NCI-H1436 (cell line): ENCODE measurements at regions not wholly inside any gene's neighbourhood (a gene's known extent, or its start where the extent isn't known, plus 50 kb on each side); places are given as distances from the start of the nearest gene placed in this dataset.
"Not testable (repeated sequence)": the region's sequence is repeated elsewhere in the genome, so short reads cannot be mapped to it uniquely, and the experiment has no call there.

ENCODE experiments used
- DNase-seq: peaks from one replicate; lab custom pipeline; 2025; lab: John Stamatoyannopoulos, UW

DNA sequence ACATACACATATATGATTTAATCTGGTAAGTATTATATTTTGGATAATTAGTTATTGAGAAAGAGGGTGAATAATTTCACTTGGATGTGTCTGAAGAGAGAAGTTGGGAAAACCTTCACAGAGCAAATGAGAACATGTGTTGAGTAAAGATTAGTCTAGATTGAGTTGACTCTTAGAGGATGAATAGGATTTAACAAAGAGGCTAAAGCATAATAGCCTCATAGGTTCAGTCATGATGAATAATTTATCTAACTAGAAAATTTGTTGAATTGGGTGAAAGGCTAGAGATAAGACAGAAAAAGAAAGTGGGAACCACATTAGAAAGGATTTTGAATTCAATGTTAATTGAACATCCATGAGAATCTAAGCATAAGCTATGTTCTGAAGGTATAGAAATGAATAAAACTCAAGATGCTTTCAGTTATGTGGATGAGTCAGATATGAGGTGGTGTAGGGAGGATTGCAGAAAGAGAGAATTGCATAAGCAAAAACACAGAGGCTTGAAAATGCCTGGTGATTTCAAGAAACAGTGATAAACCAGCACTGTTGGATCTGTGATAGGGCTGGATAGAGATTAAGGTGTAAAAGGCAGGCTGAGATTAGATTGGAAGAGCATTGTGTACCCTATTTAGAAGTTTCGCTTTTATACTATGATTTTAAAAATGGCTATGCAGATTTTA is 207.6 kb upstream of the NR3C2 start:
- no peak for DNase-seq

GRCh38 chr4:148643851-148644250 is 201.6 kb upstream of the NR3C2 start:
- no peak for DNase-seq

DNA sequence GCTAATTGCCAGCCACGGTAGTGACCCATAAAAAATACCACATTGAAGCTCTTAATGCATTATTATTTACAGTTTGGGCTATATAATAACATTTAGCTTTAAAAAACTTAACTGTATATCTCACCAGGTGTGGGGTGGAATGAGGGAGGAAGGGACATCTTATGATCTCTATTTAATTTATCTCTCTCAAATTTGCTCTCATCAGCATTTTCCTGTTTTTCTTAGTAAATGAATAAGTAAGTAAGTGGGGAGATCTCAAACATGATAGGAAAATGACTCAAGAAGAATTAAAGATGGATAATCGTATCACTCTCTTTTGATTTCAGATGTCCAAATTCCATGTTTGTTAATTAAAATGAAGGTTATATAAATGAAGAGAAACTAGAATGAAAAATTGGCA is 200.7 kb upstream of the NR3C2 start:
- DNase-seq: no peak

DNA sequence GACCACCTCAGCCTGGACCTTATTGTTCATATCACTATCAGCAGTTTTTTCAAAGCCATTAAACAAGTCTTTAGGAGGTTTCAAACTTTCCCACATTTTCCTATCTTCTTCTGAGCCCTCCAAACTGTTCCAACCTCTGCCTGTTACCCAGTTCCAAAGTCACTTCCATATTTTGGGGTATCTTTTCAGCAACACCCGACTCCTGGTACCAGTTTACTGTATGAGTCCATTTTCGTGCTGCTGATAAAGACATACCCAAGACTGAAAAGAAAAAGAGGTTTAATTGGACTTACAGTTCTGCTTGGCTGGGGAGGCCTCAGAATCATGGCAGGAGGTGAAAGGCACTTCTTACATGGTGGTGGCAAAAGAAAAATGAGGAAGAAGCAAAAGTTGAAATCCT is 195.9 kb upstream of the NR3C2 start:
- not testable (repeated sequence) for DNase-seq

- DNase-seq: not testable (repeated sequence)
Measured at GRCh38 chr4:148637453-148637852, 195.2 kb upstream of the NR3C2 start.

GRCh38 chr4:148634476-148634875 is 192.3 kb upstream of the NR3C2 start:
- no peak for DNase-seq

- no peak for DNase-seq
Measured at GRCh38 chr4:148633720-148634119, 191.5 kb upstream of the NR3C2 start.

DNA sequence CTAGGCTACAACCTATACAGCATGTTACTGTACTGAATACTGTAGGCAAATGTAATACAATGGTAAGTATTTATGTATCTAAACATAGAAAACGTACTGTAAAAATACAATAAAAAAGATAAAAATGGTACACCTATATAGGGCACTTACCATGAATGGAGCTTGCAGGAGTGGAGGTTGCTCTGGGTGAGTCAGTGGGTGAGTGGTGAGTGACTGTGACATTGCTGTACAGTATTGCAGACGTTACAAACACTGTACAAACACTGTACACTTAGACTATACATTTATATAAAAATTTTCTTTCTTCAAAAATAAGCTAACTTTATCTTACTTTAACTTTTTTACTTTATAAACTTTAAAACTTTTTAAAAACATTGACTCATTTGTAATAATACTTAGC is 190.3 kb upstream of the NR3C2 start:
- no peak for DNase-seq

DNA sequence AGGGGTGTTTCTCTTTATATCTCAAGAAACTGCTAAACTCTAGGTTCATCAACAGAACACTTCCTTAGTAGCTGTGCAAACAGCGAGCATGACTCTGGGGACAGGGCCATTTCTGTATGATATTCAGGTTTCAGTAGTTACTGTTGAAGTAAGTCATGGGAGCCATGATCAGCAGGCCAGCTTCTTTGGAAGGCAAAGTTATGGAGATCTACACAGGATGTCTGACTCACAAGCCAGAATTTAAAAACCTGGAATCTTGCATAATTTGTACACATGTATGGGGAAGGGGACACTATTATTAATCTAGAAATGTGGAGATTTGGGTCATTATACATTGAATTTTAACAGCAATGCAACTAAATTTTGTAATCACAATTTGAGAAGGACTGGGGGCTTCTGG is 187.8 kb upstream of the NR3C2 start:
- DNase-seq: no peak

GRCh38 chr4:148618856-148619255 is 176.6 kb upstream of the NR3C2 start:
- no peak for DNase-seq

- DNase-seq: no peak
Measured at GRCh38 chr4:148608968-148609367, 166.8 kb upstream of the NR3C2 start.

DNA sequence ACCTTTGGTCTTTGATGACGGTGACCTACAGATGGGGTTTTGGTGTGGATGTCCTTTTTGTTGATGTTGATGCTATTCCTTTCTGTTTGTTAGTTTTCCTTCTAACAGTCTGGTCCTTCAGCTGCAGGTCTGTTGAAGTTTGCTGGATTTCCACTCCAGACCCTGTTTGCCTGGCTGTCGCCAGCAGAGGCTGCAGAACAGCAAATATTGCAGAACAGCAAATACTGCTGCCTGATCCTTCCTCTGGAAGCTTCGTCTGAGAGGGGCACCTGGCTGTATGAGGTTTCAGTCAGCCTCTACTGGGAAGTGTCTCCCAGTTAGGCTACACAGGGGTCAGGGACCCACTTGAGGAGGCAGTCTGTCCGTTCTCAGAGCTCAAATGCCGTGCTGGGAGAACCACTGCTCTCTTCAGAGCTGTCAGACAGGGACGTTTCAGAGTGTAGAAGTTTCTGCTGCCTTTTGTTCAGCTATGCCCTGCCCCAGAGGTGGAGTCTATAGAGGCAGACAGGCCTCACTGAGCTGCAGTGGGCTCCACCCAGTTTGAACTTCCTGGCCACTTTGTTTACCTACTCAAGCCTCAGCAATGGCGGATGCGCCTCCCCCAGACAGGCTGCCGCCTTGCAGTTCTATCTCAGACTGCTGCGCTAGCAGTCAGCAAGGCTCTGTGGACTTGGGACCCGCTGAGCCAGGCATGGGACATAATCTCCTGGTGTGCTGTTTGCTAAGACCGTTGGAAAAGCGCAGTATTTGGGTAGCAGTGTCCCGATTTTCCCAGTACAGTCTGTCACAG is 156.4 kb upstream of the NR3C2 start:
- DNase-seq: not testable (repeated sequence)

GRCh38 chr4:148589182-148589581 is 147.0 kb upstream of the NR3C2 start:
- no peak for DNase-seq

DNA sequence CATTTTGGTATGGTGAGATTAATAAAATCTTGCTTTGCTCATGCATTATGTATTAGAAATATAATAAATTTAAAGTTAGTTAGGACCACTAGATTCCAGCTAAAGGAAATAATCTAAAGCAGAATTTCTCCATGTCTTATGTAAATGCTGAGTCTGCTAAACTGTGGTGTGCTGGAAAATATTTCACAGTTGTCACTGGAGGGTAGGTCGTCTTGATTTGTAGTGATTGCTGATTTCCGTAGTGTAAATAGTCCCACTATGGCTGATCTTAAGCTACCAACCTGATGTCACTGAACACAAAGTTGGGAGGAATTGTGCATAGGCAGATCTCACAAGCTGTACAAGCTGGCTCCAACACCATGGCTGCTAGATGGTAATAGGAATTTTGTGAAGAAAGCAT is 133.4 kb upstream of the NR3C2 start:
- DNase-seq: no peak

DNA sequence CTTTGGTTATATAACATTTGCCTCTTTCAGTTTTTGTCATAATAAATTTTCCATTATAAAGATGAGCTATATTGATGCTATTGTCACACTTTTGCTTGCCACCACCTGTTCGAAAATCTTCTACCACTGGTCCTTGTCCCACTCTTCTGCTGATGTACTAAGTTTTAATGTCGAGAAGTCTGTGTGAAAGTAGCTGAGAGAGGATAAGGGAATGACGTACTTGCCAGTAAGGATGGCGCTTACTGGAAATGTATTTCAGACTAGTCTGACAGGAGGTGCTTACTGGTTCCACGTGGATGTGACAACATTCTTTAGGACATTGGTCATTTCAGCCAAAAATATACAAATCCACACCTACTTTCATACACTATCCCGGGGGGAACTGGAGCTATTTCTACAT is 132.7 kb upstream of the NR3C2 start:
- no peak for DNase-seq

GRCh38 chr4:148574502-148574901 is 132.3 kb upstream of the NR3C2 start:
- no peak for DNase-seq

DNA sequence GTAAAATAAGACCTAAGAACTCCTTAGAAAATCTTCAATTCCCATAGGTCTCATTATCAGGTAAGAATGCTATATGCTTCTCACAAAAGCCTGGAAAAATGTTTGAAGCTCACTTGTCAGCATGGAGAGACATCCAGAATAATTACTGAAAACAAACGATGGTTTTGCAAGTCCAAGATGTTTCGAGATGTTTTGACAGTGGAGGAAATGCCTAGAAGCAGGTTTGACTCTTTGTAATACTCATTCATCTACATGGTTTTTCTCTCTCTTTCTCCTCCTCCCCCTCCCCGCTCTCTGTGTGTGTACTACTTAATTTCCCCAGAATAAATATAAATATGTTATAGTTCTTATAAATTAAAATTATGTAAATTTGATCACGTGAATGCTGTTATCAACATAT is 131.9 kb upstream of the NR3C2 start:
- DNase-seq: no peak

DNA sequence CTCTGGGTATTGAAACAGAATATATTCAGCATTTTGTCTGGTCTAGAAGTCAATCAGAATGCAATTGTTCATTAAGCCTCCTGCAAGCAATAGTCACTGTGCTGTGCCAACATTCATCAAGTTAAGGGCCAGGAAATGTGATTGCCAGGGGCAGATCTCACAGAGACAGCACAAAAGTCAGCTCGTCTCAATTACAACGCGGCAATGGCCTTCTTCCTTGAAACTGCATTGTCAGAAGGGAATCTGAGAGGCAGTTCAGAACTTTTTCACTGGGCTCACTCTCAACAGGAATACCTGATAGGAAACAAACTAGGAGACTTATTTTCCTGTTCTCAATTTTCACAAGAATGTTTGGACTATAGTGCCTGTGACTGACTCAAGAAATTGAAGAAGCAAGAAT is 131.1 kb upstream of the NR3C2 start:
- no peak for DNase-seq

DNA sequence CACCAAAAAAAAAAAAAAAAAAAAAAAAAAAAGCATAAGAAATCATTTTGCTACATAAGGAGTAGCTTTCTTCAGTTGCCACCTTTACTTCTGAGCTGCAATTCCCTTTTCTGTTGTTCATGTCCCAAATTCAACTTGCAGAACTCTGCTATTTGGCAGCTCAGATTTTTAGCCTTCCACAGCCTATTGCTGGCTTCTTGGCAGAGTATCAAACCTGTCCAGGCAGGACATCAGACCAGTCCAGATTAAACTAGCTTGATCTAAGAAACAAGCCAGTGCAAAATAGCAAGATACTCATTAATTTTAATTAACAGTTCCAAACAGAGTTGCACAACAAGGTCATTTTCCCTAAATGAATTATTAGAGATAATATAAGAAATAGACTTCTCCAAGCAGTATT is 123.6 kb upstream of the NR3C2 start:
- DNase-seq: no peak

- DNase-seq: no peak
Measured at GRCh38 chr4:148563684-148564083, 121.5 kb upstream of the NR3C2 start.

DNA sequence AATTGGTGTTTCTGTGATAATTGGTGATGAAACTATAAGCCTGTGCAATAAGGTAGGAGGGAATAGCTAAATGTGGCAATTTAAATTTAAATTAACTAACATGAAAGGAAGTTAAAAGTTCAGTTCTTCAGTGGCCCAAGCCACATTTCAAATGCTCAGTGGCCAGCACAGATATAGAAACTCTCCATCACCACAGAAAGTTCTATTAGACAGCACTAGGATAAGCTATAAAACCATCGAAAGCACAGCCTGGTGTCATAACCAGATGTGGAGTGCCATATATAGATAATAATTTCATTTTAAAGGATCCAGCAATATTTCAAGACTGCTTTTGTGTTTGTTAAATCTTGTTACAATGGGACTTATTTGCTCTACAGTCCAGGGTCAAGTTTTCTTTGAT is 119.3 kb upstream of the NR3C2 start:
- no peak for DNase-seq

DNA sequence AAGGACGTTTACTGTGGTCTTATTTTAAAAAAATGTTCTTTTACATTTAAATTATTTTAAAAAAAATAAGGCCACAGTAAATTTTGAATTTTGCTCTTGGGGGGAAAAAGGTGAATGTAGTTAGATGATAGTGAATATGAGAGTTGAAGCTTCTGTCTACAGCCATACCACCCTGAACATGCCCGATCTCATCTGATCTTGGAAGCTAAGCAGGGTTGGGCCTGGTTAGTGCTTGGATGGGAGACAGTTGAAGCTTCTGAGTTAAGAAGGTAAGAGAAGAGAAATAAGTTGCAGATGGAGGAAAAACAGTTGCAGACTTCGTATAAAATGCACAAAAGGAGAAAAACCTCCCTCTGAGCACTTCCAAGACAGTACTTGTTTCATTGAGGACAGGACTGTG is 115.6 kb upstream of the NR3C2 start:
- DNase-seq: no peak

GRCh38 chr4:148550788-148551187 is 108.6 kb upstream of the NR3C2 start:
- no peak for DNase-seq
